Psoas muscle (tissue), 7 donors: ENCODE measurements at regions not wholly inside any gene's neighbourhood (a gene's known extent, or its start where the extent isn't known, plus 50 kb on each side); places are given as distances from the start of the nearest gene placed in this dataset.

Source experiments
- ATAC-seq, 4 donors: fragments of 200-7000 bp; cut with Tn5 transposase; one replicate each; pipeline ENCODE4 v1.9.1; 2020; ENCODE audit warnings: moderate library complexity in 3 of 4, mild to moderate bottlenecking in 2 of 4
- DNase-seq, 2 donors: peaks; one replicate each; pipeline ENCODE4 v3.0.0-alpha.2; 2020
- H3K27ac ChIP-seq: fragments of 200-600 bp; one replicate; pipeline ENCODE4 v1.8.0; 2022
- H3K27me3 ChIP-seq, 3 donors: fragments of 200-600 bp in 1 of 3; one replicate each; pipeline versions ENCODE4 v1.6.1 to v1.8.0; 2013 to 2022; ENCODE audit warnings: low read length in 2 of 3, mild to moderate bottlenecking in 2 of 3, moderate library complexity in 1 of 3; ENCODE audit not compliant: insufficient read depth in 3 of 3
- H3K36me3 ChIP-seq, 2 donors: fragments of 200-600 bp in 1 of 2; one replicate each; pipeline versions ENCODE4 v1.6.1 to v1.8.0; 2013 to 2022; ENCODE audit warnings: low read depth in 1 of 2, mild to moderate bottlenecking in 1 of 2, moderate library complexity in 1 of 2; ENCODE audit not compliant: insufficient read depth in 1 of 2
- H3K4me1 ChIP-seq: fragments of 200-600 bp; one replicate; pipeline ENCODE4 v1.8.0; 2022
- H3K4me3 ChIP-seq: fragments of 200-600 bp; one replicate; pipeline ENCODE4 v1.8.0; 2022; ENCODE audit warnings: mild to moderate bottlenecking
- H3K9me3 ChIP-seq: fragments of 200-600 bp; one replicate; pipeline ENCODE4 v1.8.0; 2022
- WGBS, 3 donors: extraction: QIAGEN DNeasy Blood & Tissue Kit; methylation state at CpG; one replicate each; pipeline versions ENCODE4 v1.1.6 to v1.1.7; 2013; 5-methylcytosine and 5-hydroxymethylcytosine counted together
- intact Hi-C, 2 donors: fragments of 100-400 bp; cut with DNase I; formaldehyde crosslinking; loops; one replicate each; pipeline versions ENCODE4 v1.11.0 to v1.14.2; 2022
- TF ChIP-seq, protein P1 (sequence below): fragments of 200-600 bp; IDR thresholded peaks from one replicate; pipeline ENCODE4 v1.8.0; 2022; ENCODE audit warnings: antibody characterized with exemption
- donor health status: healthy with polysubstance abuse.
- donor health status: DM: no; HTN: no; CAD: no; lungs with moderate emphysema.
- donor health status: Bipolar disorder and iron deficiency.
- donor health status: healthy.
- donor health status: DM: yes; HTN: yes; CAD: no.
- donor health status: DM: no; HTN: no; CAD: no.
- donor health status: DM: yes; HTN: yes; CAD: no.

- intact Hi-C loops, result no loop called here
- DNase-seq (no peak), ATAC-seq (no peak)
- H3K27ac ChIP-seq, result no peak overlapping the region
- TF ChIP-seq, protein P1, sequence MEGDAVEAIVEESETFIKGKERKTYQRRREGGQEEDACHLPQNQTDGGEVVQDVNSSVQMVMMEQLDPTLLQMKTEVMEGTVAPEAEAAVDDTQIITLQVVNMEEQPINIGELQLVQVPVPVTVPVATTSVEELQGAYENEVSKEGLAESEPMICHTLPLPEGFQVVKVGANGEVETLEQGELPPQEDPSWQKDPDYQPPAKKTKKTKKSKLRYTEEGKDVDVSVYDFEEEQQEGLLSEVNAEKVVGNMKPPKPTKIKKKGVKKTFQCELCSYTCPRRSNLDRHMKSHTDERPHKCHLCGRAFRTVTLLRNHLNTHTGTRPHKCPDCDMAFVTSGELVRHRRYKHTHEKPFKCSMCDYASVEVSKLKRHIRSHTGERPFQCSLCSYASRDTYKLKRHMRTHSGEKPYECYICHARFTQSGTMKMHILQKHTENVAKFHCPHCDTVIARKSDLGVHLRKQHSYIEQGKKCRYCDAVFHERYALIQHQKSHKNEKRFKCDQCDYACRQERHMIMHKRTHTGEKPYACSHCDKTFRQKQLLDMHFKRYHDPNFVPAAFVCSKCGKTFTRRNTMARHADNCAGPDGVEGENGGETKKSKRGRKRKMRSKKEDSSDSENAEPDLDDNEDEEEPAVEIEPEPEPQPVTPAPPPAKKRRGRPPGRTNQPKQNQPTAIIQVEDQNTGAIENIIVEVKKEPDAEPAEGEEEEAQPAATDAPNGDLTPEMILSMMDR, result no peak
- no peaks in the 10 kb centered on the region for H3K27me3 ChIP-seq
- WGBS, 3 donors, result 92 to 96% (median 96%) methylated on average over 1 of the region's 1 CpG
- H3K36me3 ChIP-seq, result no peaks in the 10 kb centered on the region
- H3K4me3 ChIP-seq, result no peak overlapping the region
- H3K4me1 ChIP-seq, result no peaks in the 10 kb centered on the region
- no peaks in the 10 kb centered on the region for H3K9me3 ChIP-seq
Measured at GRCh38 chr7:93830141-93830925, 60.2 kb downstream of the TFPI2 start.

DNA sequence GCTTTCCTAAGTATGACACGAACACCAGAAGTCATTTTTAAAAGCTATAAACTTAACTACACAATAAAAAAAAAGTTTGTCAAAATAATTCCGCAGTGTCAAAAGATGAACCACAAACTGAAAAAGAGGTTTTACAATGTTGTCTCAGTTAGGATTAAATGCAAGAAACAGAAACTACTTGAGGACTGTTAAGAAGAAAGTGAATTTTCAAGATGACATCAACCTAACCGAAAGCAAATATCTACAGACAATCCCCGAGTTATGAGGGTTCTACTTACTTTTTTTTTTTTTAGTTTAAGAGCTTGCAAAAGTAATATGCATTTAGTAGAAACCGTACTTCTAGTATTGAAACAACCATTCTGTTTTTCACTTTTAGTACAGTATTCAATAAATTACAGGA, 62.3 kb downstream of the TFPI2 start:
- Histone ChIP-seq H3K27me3 (no peaks in the 10 kb centered on the region), H3K4me3 (no peak overlapping the region), H3K9me3 (no peaks in the 10 kb centered on the region), H3K4me1 (no peaks in the 10 kb centered on the region), H3K27ac (no peak overlapping the region), H3K36me3 (no peaks in the 10 kb centered on the region)
- TF ChIP-seq, protein P1, result no peak
- WGBS, 3 donors, result 83 to 87% (median 86%) methylated on average over 5 of the region's 5 CpGs
- ATAC-seq, result no peak
- DNase-seq, result no peak
- intact Hi-C loops, result no loop called here

- Histone ChIP-seq H3K36me3 (no peaks in the 10 kb centered on the region), H3K9me3 (no peaks in the 10 kb centered on the region), H3K27me3 (no peaks in the 10 kb centered on the region), H3K27ac (no peak overlapping the region), H3K4me3 (no peak overlapping the region), H3K4me1 (no peaks in the 10 kb centered on the region)
- no peak for ATAC-seq
- TF ChIP-seq, protein P1, result no peak
- 63 to 82% (median 80%) methylated on average over 1 of the region's 1 CpG for WGBS, 3 donors
- DNase-seq, result no peak
- intact Hi-C loops, result no loop called here
Measured at GRCh38 chr7:93823621-93824020, 66.9 kb downstream of the TFPI2 start.

GRCh38 chr7:93821463-93821862, 69.1 kb downstream of the TFPI2 start:
- no peak for ATAC-seq
- Histone ChIP-seq H3K4me3 (no peak overlapping the region), H3K27me3 (no peaks in the 10 kb centered on the region), H3K9me3 (no peaks in the 10 kb centered on the region), H3K27ac (no peak overlapping the region), H3K4me1 (no peaks in the 10 kb centered on the region), H3K36me3 (no peaks in the 10 kb centered on the region)
- WGBS, 3 donors, result 44 to 61% (median 50%) methylated on average over 1 of the region's 1 CpG
- TF ChIP-seq, protein P1, result no peak
- intact Hi-C loops, result no loop called here
- no peak for DNase-seq

DNA sequence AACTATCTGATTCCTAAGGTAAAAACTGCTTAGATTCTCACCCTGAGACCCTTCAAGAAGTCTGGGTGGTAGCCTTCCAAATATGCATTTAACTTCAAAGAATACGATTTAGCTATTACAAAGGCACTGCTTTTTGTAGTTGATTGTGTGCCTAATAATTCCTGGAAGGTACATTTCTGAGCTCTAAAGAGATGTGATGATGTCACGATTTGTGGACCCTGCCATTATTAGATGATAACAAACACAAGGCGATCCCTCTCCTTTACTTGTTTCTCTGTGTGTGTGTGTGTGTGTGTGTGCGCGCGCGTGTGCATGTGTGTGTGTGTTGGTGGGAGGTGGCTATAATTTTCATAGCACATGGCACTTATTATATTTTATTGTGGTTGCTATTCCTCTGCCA, 70.9 kb downstream of the TFPI2 start:
- Histone ChIP-seq H3K36me3 (no peaks in the 10 kb centered on the region), H3K4me3 (no peak overlapping the region), H3K27me3 (no peaks in the 10 kb centered on the region), H3K9me3 (no peaks in the 10 kb centered on the region), H3K27ac (no peak overlapping the region), H3K4me1 (no peaks in the 10 kb centered on the region)
- intact Hi-C loops, result loop anchor here in 1 of 2 donors (5.0 kb wide), 1 partner anchor 507 kb away; no protein-coding TSS in a partner anchor
- DNase-seq (no peak), ATAC-seq (no peak)
- 75 to 96% (median 90%) methylated on average over 7 of the region's 7 CpGs for WGBS, 3 donors
- TF ChIP-seq, protein P1, result no peak
